DMS53 treated with DMSO at 0.1 percent for 48 hours (cell line): ENCODE measurements at regions not wholly inside any gene's neighbourhood (a gene's known extent, or its start where the extent isn't known, plus 50 kb on each side); places are given as distances from the start of the nearest gene placed in this dataset.

Source experiments
- DNase-seq: peaks from one replicate; lab custom pipeline; 2025; ENCODE audit not compliant: unreplicated experiment; lab: John Stamatoyannopoulos, UW

DNA sequence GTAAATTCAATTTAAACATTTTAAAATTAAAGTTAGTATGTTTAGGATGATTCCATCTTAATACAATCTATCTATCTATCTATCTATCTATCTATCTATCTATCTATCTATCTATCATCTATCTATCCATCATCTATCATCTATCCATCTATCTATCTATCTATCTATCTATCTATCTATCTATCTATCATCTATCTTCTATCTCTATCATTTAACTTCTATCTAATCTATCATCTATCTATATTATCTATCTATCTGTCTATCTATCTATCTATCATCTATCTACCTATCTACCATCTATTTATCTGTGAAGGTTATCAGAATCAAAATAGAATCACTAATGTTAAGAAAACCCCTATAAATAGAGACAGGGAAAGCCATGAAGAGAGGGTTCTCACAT is 78.3 kb downstream of the RAMP3 start:
- DNase-seq, result no peak

DNA sequence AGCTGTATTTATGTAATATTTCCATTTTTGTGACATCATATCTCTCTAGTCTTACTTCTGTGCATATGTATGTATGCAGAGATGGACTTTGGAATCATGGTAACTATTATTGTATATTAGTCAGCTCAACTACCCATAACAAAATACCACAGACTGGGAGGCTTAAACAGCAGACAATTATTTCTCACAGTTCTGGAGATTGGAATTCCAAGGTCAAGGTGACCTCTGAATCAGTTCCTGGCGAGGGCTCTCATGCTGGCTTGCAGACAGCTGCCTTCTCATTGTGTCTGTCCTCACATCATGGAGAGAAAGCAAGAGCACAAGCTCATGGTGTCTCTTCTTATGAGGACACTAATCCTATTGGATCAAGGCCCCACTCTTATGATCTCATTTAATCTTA is 79.1 kb downstream of the RAMP3 start:
- DNase-seq, result no peak

DNA sequence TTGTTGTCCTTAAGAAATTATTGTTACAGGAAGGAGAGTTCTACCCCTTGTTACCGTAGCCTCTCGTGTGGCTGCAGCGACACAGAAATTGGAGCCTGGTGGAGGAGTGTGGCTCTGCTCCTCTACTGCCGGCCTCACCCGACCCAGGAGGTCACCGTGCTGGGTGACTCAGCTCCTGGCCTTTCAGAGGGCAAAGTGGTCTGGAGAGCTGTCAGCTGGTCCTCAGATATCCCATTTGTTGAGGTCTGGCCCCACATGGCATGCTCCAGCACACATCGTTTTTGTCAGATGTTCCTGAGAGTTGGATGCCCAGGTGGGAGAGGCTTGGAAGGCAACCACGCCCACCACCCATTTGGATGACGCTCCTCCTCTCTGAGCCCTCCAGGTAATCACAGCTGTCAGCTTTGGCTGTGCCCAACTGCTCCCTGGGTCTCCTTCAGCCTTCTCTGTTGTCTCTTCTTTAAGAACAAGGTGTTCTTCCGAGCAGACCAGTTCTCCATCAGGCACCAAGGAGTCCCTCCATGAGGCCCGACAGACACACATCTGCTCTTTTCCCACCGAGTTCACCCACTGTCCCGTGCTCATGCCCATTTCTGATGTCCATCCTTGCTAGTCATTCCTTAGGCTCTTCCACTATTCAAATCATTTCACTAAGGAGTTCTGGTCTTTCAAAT is 80.3 kb downstream of the RAMP3 start:
- no peak for DNase-seq

DNA sequence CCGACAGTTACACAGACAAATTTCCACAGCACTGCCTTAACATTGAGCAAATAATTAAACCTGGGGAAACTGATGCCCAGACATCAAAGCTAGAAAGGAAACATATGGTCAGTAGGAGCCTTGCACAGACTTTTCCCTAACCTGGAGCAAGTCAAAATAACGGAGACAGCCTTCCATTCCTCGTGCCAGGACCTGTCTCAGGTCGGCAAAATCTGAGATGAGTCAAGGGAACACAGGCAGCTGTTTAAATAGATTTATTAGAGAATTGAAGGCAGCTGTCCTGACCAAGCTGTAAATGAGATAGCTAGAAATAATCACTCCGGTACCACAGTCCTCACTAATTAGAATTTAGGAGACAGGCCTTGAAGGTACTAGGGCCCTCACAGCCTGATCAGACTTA is 81.2 kb downstream of the RAMP3 start:
- no peak for DNase-seq

DNA sequence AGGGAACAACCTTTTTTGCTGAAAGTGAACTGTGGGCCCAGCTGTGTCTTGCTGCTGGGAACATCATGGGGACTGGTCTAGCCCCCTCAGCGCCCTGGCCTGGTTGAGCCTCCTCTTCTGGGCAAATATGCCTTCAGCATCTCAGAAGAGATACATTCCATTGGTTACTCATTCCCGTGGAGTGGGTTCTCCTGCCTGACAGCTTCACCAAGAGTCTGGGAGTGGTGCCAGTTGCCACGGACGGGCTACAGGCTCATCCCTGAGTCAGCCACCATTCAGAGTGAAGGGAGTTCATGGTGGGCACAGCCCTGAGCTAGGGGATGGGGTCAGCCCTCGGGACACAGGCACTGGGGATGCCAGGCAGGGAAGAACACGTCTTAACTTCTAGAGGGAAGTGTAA is 81.9 kb downstream of the RAMP3 start:
- no peak for DNase-seq

DNA sequence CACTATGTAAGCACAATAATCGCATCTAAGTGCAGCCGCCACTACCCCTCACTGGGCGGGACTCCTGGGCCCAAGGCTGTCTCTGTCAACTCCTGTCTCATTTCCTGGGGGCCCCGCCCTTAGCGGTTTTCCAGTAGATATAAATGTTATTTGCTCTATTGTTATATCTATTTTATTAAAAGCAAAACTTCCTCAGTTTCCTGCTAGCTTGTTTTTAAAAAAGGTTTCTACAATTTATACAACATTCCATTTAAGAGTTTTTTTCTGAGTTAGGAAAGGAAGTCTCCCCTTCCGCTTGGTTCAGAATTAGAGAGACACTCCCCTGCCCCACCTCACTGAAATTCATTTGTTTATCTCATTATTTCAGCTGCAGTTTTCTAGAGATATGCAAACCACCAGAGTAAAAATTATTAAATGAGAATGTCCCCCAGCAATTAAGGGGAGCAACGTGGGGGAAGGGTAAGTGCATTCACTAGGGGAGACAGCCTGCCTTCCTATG is 82.7 kb downstream of the RAMP3 start:
- no peak for DNase-seq

DNA sequence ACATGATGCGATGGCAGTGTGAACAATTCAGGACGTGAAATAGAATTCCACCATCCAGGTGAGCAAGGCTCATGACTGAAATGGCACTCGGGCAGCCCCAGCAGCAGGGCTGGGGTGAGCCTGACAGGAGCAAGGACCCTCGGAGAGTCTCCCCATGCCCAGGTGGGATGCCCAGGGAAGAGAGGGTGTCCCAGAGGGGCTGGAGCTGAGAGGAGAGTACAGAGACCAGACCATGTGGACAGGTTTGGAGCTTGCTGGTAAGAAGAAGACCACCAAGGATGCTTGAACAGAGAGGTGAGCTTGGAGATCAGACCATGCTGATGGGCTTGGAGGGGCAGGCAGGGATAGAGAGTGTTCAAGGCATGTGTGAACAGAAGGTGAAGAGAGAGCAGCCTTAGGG is 83.3 kb downstream of the RAMP3 start:
- DNase-seq, result no peak

DNA sequence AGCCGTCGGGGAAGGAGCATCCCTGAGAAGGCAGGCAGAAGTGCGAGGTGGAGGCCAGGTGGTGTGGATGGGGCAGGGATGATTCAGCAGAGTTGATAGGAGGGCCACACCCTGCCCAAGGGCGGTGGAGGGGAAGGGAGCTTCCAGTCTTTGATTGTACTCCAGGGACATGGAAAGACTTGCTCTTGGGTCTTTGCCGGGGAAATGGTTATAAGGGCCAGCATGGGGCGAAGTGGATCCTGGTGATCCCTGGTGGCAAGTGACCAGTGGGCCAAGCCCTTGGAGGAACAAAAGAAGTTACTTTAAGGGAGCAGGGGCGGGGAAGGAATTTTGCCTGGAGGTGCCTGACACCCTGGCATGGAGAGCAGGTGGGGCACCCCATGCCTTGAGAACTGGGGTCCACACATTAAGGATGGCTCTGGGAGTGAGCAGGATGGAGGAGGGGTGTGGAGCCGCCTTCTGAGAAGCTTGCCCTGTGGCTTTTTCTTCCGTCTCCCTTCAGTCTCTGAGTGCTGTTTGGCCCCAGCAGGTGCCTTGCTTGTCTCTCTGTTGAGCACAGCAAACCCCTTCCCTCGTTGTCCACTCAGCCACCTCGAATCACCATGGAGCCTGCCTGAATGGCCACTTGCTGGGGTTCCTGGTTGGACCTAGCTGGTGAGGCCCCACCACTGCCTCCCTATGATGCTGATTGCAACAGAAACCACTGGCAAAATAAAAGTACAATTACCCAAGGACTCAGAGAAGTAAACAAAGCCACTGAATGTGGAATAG is 83.9 kb downstream of the RAMP3 start:
- no peak for DNase-seq

DNA sequence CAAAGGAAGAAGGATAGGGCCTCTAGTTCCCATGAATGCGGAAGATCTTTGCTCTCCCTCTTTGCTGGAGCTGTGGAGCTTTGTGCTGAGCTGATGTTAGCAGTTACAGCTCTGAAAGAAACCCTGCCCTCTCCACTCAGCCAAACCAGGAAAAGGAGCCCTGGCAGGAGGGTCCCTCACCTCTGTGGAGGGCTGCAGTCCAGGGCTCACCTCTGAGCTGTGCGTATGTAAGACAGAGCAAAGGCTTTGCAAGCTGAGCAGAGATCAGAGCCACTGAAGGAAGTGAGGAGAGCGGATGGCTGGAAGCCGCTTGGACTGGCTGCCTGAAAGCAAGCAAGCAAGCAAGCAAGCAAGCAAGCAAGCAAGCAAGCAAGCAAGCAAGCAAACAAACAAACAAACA is 84.7 kb downstream of the RAMP3 start:
- DNase-seq, result no peak

DNA sequence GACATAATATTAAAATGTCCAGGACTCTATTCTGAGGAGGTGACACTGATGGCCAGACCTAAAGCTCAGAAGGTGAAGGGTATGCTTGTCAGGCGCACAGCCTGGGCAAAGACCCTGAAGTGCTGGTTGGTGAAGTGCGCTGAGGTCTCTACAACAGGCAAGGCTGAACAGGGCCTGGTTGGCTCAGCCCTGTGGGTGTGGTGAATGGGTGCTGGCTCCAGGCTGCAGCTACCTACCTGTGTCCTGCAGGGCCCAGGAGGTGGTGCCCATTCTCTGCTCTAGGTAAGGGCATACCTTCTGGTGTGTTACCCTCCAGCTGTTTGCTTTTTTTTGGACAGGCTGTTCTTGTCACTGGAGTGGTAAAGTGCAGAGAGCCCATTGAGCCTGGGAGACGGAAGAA is 85.1 kb downstream of the RAMP3 start:
- no peak for DNase-seq

DNA sequence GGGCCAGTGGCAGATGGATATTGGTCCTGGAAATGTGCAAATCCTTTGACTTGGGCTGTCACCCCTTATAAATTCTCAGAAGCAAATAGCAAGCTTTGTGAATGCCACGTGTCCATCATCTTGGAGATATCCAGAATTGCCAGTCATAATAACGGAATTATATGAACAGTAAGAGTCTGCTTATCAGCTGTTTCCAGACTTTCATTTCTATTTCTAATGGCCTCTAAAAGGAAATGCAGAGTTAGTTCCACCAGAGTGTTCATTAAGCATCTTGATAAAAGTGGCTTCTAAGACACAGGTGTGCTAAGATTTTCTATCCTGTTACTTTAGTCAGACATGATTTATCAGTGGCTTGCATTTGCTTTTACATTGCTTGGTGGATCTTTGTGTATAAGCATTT is 87.4 kb downstream of the RAMP3 start:
- no peak for DNase-seq

DNA sequence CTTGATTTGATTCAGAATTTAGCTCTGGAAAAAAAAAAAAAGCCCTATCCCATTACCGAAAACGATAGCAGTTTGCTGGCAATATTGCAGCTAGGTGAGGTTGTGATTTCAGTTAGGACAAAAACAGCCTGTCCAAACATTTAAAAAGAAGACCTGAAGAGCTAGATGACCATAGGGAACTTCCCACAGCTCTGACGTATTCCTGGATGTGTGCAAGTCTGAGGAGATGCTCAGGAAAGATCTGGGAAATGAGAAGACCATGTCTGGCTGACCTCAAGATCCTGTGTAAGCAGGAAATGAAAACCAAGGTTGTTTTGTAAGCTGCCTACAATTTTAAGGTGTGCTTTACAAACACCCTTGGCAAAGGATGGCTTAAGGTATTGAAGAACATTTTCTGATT is 88.7 kb downstream of the RAMP3 start:
- DNase-seq, result no peak

DNA sequence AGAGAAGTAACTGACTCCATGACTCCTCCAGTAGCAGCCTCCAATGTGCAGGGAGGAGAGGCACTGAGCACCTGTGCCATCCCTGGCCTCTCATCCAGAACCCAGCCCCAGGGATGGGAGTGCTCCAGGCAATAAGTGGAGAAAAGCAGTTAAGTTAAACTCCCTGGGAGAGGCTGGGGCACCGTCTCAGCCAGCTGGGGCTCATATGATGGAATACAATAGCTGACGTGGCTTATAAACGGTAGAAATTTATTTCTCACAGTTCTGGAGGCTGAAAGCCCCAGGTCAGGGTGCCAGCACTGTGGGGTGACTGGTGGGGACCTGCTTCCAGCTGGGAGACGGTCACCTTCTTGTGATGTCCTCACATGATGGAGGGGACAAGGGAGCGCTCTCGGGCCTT is 94.7 kb downstream of the RAMP3 start:
- no peak for DNase-seq

DNA sequence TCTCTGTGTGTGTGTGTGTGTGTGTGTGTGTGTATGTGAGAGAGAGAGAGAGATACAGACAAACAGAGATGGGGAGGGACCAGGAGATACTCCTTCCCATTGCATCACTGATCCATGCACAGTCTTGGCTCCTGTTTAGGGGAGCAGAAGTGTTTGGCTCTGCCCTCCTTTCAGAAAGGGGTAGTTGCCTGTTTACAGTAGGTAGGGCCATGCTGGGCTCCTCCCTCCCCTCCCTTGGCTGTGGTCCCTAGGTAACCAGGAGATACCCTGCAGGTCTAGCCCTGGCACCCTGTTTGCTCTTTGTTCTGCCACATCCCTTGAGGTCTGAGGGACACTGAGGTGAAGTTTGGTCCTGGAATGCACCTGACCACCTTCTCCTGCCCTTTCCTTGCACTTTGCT is 95.3 kb downstream of the RAMP3 start:
- DNase-seq, result no peak

DNA sequence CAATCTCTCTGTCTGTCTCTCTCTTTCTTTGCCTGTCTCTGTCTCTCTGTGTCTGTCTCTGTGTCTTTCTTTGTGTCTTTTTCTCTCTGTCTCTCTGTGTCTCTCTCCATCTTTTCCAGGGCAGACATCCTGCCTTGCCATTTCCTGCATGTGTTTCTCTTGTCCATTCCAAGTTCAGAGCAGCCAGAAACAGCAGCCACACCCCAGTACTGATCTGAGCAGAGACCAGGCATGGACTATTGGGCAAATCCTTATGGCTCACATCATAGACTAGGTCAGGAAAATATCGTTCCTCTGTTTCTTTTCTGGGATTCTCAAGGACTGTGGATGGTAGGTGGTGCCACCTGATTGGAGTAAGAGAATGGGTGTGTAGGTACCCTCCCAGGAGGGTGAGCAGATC is 95.8 kb downstream of the RAMP3 start:
- DNase-seq, result no peak

DNA sequence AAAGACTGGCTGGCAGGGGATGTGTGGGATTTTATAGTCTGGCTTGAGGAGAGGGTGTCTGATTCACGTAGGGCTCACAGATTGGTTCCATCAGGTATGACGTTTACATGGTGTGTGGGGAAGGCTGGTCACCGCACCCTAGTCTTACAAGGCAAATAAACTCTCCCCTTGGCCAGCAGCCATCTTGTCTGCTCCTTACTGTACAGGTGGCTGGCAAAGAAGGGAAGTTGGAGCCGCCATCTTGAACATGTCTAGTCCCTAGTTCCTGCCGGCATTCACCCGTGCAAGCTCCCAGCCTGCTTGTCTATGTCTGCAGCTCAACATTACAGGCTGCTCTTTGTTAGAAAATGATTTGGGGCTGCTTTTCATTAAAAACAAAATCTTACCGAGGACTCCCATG is 97.6 kb downstream of the RAMP3 start:
- DNase-seq, result no peak

DNA sequence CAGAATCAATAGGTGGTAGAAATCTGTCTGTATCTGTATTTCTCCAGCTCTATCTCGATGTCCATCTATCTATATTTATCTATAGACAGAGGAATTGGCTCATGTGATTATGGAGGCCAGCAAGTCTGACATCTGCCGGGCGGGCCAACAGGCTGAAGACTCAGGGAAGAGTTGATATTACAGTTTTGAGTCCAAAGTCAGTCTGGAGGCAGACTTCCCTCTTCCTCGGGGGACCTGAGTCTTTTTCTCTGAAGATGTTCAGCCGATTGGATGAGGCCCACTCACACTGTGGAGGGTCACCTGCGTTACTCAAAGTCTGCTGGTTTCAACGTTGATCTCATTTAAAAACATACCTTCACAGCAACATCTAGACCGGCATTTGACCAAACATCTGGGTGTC is 98.7 kb downstream of the RAMP3 start:
- DNase-seq, result no peak

DNA sequence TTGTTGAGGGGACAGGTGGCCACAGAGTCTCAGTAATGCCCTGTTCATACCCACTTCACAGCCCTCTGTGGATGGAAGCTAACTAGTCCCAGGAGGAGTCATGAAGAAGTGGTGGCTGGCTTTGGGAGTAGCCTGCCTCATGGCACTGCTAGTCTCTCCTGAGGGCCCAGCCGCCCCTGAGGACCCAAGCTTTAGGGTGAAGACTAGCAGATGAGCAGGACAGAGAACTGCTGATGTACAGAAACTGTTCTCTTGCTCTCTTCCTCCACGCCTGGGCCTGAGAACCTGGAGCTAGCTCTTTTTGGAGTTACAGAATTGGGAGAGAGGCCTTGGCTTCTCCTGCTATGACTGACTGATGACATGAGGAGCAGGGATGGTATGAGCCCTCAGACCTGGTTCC is 99.2 kb downstream of the RAMP3 start:
- no peak for DNase-seq

DNA sequence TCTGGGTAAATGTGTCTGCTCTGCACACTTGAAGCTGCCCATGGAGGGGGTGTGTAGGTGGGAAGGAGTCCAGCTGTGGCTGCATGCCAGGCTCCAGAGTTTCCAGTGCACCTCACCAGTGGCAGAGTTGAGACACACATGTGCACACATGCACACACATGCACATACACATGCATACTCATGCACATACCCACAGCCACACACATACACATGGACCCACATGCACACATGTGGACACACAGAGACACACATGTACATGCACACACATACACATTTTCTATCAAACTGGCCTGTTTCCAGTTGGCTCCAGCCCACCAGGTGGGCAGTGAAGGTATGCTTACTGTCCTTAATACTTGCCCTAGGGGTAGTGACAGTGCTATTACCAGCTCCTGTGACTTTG is 99.7 kb downstream of the RAMP3 start:
- no peak for DNase-seq

DNA sequence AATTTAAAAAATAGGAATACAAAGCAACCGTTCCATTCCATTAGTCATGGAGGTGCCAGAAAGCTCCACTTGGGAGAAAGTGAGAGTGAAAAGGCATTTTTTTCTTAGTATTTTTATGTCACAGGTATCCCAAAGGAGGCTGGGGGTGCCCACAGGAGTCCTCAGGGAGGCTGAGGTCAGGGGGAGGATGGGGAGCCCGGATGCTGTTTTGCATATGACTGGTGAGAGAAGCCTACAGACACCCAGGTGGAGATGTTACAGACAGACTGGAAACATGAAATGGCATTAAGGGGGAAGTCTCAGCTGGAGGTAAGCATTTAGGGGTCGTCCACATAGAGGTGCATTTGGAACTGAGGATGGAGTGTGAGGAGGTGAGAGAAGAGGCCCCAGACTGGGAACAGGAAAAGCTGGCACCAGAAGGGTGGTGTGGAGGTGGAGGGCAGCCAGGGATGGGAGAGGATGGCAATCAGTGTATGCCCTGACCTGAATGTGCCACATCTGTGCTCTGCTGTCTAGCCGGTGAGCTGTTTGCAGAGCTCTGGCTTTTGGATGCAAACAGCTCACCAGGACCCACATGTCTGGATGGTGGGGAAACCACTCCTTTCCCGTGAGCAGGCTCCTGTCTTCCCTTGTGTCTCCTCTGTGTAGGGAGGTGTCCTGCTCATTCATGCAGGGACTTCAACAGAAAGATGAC is 101.1 kb downstream of the RAMP3 start:
- DNase-seq, result no peak

DNA sequence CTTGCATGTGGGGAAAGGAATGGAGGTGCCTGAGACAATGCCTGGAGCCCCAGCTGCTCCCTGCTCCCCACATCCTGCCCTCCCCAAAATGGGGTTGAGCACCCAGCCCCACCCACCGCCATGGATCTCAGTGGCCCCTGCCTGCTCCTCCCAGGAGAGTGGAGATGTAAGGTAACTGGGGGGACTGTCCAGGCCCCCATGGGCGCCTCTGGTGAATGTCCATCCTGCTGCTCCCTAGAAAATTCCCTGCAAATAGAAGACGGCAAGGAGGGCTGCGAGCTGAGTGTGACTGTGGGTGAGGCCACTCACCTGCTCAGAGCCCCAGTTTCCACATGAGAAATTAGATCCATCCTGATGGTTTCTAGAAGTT is 101.6 kb downstream of the RAMP3 start:
- no peak for DNase-seq

DNA sequence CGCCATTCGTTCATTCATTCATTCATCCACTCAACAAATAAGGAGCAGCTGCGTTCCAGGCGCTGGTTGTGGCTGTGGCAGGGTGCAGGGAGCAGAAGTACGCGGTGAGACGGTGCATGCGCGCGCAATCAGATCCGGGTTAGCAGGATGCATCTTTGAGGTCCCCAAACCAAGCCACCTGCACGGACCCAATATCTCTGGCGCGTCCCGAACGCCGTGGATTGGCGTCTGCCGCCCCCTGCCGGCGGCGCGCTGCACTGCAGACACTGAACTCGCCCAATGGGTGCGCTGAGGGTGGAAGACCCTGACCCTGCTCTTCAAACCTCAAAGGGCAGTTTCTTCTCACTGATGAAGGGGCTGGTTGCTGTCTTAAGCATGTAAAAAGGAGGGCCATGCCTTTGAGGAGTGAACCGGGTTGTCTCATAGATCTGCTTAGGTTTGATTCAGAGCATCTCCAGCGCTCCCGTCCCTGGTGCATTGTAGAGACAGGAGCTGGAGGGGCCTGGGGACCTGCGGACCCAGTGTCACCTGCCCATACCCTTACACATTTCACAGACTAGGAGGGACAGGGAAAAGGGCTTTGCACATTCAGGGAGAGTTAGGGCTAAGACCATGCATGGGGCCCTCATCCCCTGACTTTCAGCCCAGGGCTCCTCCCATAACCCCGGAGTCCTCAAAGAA is 102.5 kb downstream of the RAMP3 start:
- DNase-seq, result peak; percentile 31
